ENCODE measurements at regions not wholly inside any gene's neighbourhood (a gene's known extent, or its start where the extent isn't known, plus 50 kb on each side); places are given as distances from the start of the nearest gene placed in this dataset.

DNA sequence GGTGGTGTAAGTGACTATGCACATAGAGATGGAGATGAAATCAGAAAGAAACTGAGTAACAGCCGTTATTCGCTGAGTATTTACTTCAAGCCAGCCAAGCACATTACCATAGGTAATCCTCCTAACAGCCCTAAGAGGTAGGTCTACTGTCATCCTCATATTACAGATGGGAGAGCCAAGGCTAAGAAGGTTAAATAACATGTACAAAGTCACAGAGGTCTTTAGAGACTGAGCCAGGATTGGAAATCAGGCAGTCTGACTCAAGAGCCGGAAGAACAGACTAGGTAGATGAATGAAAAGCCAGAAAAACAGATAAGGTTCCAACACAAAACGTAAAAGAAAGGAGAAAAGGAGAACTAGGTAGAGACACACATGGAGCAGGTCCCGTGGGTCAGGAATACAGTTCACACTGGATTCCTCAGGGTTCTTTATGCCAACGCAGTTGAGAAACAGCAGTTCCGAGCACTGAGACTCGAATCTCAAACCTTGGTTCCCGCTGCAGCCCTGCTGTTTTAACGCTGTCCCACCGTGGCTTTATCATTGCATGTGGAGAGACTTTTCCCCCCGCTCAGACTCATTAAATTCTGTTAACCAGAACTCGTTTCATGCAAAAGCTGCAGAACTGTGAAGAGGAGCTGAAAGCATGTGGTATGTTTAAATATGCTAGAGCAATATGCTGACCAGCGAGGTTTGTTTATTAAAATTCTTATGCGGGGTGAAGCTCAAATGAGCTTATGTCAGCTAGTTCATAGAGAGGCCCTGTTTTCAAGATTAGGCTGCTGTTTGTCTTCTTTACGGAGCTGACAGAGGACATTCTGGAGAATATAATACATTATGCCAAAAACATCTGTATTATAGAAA is 537.9 kb downstream of the CD83 start:
- TF ChIP-seq FOXP2 (optimal IDR thresholded peaks at IDR 0.05; ENCODE audit: borderline replicate concordance, extremely low read depth, extremely low read length, insufficient read depth) (no peak), POLR2AphosphoS5 (IDR thresholded peaks at IDR 0.05; ENCODE audit: low read depth, low read length) (no peak), SIN3A (IDR thresholded peaks at IDR 0.05; ENCODE audit: borderline replicate concordance, insufficient read depth, low read length) (no peak), TAF1 (IDR thresholded peaks at IDR 0.05; ENCODE audit: borderline replicate concordance, insufficient read depth, low read length) (no peak)
- TF ChIP-seq, protein P1, sequence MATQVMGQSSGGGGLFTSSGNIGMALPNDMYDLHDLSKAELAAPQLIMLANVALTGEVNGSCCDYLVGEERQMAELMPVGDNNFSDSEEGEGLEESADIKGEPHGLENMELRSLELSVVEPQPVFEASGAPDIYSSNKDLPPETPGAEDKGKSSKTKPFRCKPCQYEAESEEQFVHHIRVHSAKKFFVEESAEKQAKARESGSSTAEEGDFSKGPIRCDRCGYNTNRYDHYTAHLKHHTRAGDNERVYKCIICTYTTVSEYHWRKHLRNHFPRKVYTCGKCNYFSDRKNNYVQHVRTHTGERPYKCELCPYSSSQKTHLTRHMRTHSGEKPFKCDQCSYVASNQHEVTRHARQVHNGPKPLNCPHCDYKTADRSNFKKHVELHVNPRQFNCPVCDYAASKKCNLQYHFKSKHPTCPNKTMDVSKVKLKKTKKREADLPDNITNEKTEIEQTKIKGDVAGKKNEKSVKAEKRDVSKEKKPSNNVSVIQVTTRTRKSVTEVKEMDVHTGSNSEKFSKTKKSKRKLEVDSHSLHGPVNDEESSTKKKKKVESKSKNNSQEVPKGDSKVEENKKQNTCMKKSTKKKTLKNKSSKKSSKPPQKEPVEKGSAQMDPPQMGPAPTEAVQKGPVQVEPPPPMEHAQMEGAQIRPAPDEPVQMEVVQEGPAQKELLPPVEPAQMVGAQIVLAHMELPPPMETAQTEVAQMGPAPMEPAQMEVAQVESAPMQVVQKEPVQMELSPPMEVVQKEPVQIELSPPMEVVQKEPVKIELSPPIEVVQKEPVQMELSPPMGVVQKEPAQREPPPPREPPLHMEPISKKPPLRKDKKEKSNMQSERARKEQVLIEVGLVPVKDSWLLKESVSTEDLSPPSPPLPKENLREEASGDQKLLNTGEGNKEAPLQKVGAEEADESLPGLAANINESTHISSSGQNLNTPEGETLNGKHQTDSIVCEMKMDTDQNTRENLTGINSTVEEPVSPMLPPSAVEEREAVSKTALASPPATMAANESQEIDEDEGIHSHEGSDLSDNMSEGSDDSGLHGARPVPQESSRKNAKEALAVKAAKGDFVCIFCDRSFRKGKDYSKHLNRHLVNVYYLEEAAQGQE (IDR thresholded peaks at IDR 0.05; ENCODE audit: insufficient read depth in 1 of 2, low read depth in 2 of 2, low read length in 2 of 2): no peak

- TF ChIP-seq SIN3A (IDR thresholded peaks at IDR 0.05; ENCODE audit: borderline replicate concordance, insufficient read depth, low read length): no peak
- TF ChIP-seq FOXP2 (optimal IDR thresholded peaks at IDR 0.05; ENCODE audit: borderline replicate concordance, extremely low read depth, extremely low read length, insufficient read depth): no peak
- no peak for TF ChIP-seq TAF1 (IDR thresholded peaks at IDR 0.05; ENCODE audit: borderline replicate concordance, insufficient read depth, low read length)
- no peak for TF ChIP-seq POLR2AphosphoS5 (IDR thresholded peaks at IDR 0.05; ENCODE audit: low read depth, low read length)
- TF ChIP-seq, protein P1 (IDR thresholded peaks at IDR 0.05; ENCODE audit: insufficient read depth in 1 of 2, low read depth in 2 of 2, low read length in 2 of 2): no peak
Observed at GRCh38 chr6:14656078-14656521, 538.5 kb downstream of the CD83 start.

GRCh38 chr6:14656649-14657048 is 539.1 kb downstream of the CD83 start:
- TF ChIP-seq, protein P1 (IDR thresholded peaks at IDR 0.05; ENCODE audit: insufficient read depth in 1 of 2, low read depth in 2 of 2, low read length in 2 of 2): no peak
- no peak for TF ChIP-seq TAF1 (IDR thresholded peaks at IDR 0.05; ENCODE audit: borderline replicate concordance, insufficient read depth, low read length)
- no peak for TF ChIP-seq FOXP2 (optimal IDR thresholded peaks at IDR 0.05; ENCODE audit: borderline replicate concordance, extremely low read depth, extremely low read length, insufficient read depth)

GRCh38 chr6:14658030-14658429 is 540.5 kb downstream of the CD83 start:
- TF ChIP-seq, protein P1 (IDR thresholded peaks at IDR 0.05; ENCODE audit: insufficient read depth in 1 of 2, low read depth in 2 of 2, low read length in 2 of 2): no peak
- TF ChIP-seq TAF1 (IDR thresholded peaks at IDR 0.05; ENCODE audit: borderline replicate concordance, insufficient read depth, low read length) (no peak), SIN3A (IDR thresholded peaks at IDR 0.05; ENCODE audit: borderline replicate concordance, insufficient read depth, low read length) (no peak), POLR2AphosphoS5 (IDR thresholded peaks at IDR 0.05; ENCODE audit: low read depth, low read length) (no peak), FOXP2 (optimal IDR thresholded peaks at IDR 0.05; ENCODE audit: borderline replicate concordance, extremely low read depth, extremely low read length, insufficient read depth) (no peak)
